Aorta (tissue), 5 donors: ENCODE measurements at regions not wholly inside any gene's neighbourhood (a gene's known extent, or its start where the extent isn't known, plus 50 kb on each side); places are given as distances from the start of the nearest gene placed in this dataset.

Experiments
- ATAC-seq: fragments of 200-7000 bp; cut with Tn5 transposase; one replicate; pipeline ENCODE4 v1.9.1; 2022; ENCODE audit warnings: moderate library complexity; ENCODE audit not compliant: low FRiP score
- DNase-seq, 2 donors: peaks; one replicate each; pipeline ENCODE4 v3.0.0-alpha.2; 2020
- H3K27ac ChIP-seq, 2 donors: one replicate each; pipeline ENCODE4 v1.5.1; 2013; ENCODE audit warnings: low read length in 2 of 2, mild to moderate bottlenecking in 2 of 2, moderate library complexity in 2 of 2, control low read depth in 1 of 2, inconsistent platforms in 1 of 2, low read depth in 1 of 2
- H3K27me3 ChIP-seq, 2 donors: one replicate each; pipeline ENCODE4 v1.6.1; 2013; ENCODE audit warnings: control low read depth in 1 of 2, low read length in 1 of 2, mild to moderate bottlenecking in 1 of 2, moderate library complexity in 1 of 2; ENCODE audit not compliant: insufficient read depth in 2 of 2, control insufficient read depth in 1 of 2
- H3K36me3 ChIP-seq, 2 donors: one replicate each; pipeline ENCODE4 v1.6.1; 2013; ENCODE audit warnings: control low read depth in 1 of 2, low read length in 1 of 2, mild to moderate bottlenecking in 1 of 2; ENCODE audit not compliant: insufficient read depth in 2 of 2, control insufficient read depth in 1 of 2
- H3K4me1 ChIP-seq, 2 donors: one replicate each; pipeline ENCODE4 v1.6.1; 2013; ENCODE audit warnings: low read length in 2 of 2, control low read depth in 1 of 2, mild to moderate bottlenecking in 1 of 2, moderate library complexity in 1 of 2; ENCODE audit not compliant: insufficient read depth in 2 of 2, control insufficient read depth in 1 of 2
- H3K4me3 ChIP-seq, 2 donors: one replicate each; pipeline ENCODE4 v1.5.1; 2013; ENCODE audit warnings: low read length in 2 of 2, control low read depth in 1 of 2, mild to moderate bottlenecking in 1 of 2
- H3K9me3 ChIP-seq: one replicate; pipeline ENCODE4 v1.6.1; 2013; ENCODE audit warnings: mild to moderate bottlenecking, low read length; ENCODE audit not compliant: control insufficient read depth
- WGBS, 2 donors: extraction: QIAGEN DNeasy Blood & Tissue Kit; methylation state at CpG; one replicate each; pipeline ENCODE4 v1.1.7; 2013; 5-methylcytosine and 5-hydroxymethylcytosine counted together
- intact Hi-C, 2 donors: fragments of 100-400 bp; cut with DNase I; formaldehyde crosslinking; loops; one replicate each; pipeline versions ENCODE4 v1.14.2 to v1.15.0; 2022
- donor health status: healthy with polysubstance abuse.
- donor health status: Bipolar disorder and iron deficiency.
- donor health status: DM: no; HTN: no; CAD: no.
- donor health status: DM: no; HTN: no; CAD: no.
- donor health status: DM: yes; HTN: yes; CAD: no.

DNA sequence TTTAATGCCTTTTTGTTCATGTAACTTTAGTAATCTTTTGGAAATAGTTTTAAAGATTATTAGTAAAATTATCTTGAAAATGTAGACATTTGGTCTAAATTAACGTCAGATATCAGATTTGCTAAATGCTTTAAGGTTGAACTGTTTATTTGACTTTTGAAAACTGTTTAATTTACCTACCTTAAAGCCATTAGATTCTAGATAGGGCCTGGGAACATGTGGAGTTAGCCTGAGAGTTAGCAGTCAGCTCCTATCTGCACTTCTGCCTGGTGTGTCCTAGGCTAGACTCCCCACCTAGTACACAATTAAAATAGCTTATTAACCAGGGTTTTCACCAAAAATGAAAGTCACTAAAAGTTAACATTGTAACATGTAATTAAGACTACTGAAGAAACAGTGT lies 53.7 kb upstream of the CFAP20DC start:
- 78 to 91% methylated on average over 1 of the region's 1 CpG for WGBS, 2 donors
- H3K36me3 ChIP-seq: no peaks in the 10 kb centered on the region
- intact Hi-C loops: no loop called here
- ATAC-seq (no peak), DNase-seq (no peak)
- no peaks in the 10 kb centered on the region for H3K9me3 ChIP-seq
- H3K4me1 ChIP-seq: no peaks in the 10 kb centered on the region
- no peaks in the 10 kb centered on the region for H3K27me3 ChIP-seq
- no peak overlapping the region for H3K27ac ChIP-seq
- H3K4me3 ChIP-seq: no peak overlapping the region

DNA sequence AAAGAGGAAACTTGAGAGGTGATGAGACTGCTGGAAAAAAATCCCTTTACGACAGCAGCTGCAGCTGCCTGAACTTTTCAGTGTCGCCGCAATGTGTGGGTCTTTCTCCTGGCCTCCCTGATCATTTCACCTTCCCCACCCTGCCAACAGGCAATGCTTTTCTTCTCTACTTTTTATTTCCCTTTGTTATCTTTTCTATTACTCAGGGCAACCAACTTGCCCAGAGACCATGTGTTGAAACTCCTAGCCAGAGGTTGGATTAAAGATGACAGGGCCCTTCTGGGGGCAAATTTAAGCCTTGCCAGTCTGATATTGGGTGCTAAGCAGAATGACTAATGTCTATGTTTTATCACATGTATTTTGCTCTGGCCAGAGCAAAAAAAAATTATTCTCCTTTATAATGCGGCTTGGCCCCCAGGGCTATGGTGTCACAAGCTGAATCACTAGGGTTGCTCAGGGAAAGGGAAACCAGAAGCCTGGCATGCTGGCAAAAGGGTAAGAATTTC lies 51.5 kb upstream of the CFAP20DC start:
- Histone ChIP-seq H3K9me3 (no peaks in the 10 kb centered on the region), H3K36me3 (no peaks in the 10 kb centered on the region), H3K27ac (no peak overlapping the region), H3K4me3 (no peak overlapping the region), H3K27me3 (no peaks in the 10 kb centered on the region), H3K4me1 (no peaks in the 10 kb centered on the region)
- intact Hi-C loops: no loop called here
- DNase-seq (no peak), ATAC-seq (no peak)
- WGBS, 2 donors: 42 to 58% methylated on average over 4 of the region's 4 CpGs
